HepG2 (cell line): ENCODE measurements at regions not wholly inside any gene's neighbourhood (a gene's known extent, or its start where the extent isn't known, plus 50 kb on each side); places are given as distances from the start of the nearest gene placed in this dataset.

Experiments
- BATF2 ChIP-seq: sonication (generic); formaldehyde crosslinking; IDR thresholded peaks from 2 replicates; pipeline ENCODE4 v1.8.0; 2022; ENCODE audit warnings: mild to moderate bottlenecking, missing genetic modification reagents, moderate library complexity
- CBX1 ChIP-seq: IDR thresholded peaks from one replicate; pipeline ENCODE4 v1.6.1; 2016; ENCODE audit warnings: antibody characterized with exemption, low read depth
- CC2D1A ChIP-seq: sonication (generic); formaldehyde crosslinking; IDR thresholded peaks from 2 replicates; pipeline ENCODE4 v1.8.1; 2023; ENCODE audit warnings: mild to moderate bottlenecking, missing genetic modification reagents
- ESRRA ChIP-seq: sonication (generic); formaldehyde crosslinking; IDR thresholded peaks from 2 replicates; pipeline ENCODE4 v1.5.1; 2020; ENCODE audit warnings: mild to moderate bottlenecking, low read depth, missing genetic modification reagents
- GLI4 ChIP-seq: sonication (generic); formaldehyde crosslinking; IDR thresholded peaks from 2 replicates; pipeline ENCODE4 v1.5.1; 2020; ENCODE audit warnings: missing genetic modification reagents, mild to moderate bottlenecking, moderate library complexity, borderline replicate concordance
- HIVEP1 ChIP-seq: sonication (generic); formaldehyde crosslinking; IDR thresholded peaks from 2 replicates; pipeline ENCODE4 v1.4.0; 2020; ENCODE audit warnings: mild to moderate bottlenecking, missing genetic modification reagents
- HNRNPUL1 ChIP-seq: fragments of 200-400 bp; formaldehyde crosslinking; IDR thresholded peaks from 2 replicates; pipeline ENCODE4 v1.6.1; 2017; ENCODE audit warnings: low read depth, mild to moderate bottlenecking, low read length, moderate library complexity
- KAT2B ChIP-seq: fragments of 150-350 bp; IDR thresholded peaks from 2 replicates; pipeline ENCODE4 v1.6.1; 2014; ENCODE audit warnings: low read depth, low read length, borderline replicate concordance
- KDM2A ChIP-seq: sonication (generic); formaldehyde crosslinking; IDR thresholded peaks from 2 replicates; pipeline ENCODE4 v1.4.0; 2020; ENCODE audit warnings: low read depth, missing genetic modification reagents, borderline replicate concordance
- MEF2D ChIP-seq: sonication (generic); formaldehyde crosslinking; IDR thresholded peaks from 2 replicates; pipeline ENCODE4 v1.5.1; 2020; ENCODE audit warnings: mild to moderate bottlenecking, missing genetic modification reagents
- MIER2 ChIP-seq: IDR thresholded peaks from 2 replicates; pipeline ENCODE4 v1.6.1; 2016; ENCODE audit warnings: missing biosample characterization, missing genetic modification reagents
- PHB2 ChIP-seq: fragments of 450-650 bp; IDR thresholded peaks from 2 replicates; pipeline ENCODE4 v1.6.1; 2018; ENCODE audit not compliant: partially characterized antibody
- POGZ ChIP-seq: sonication (generic); formaldehyde crosslinking; IDR thresholded peaks from 2 replicates; pipeline ENCODE4 v1.4.0; 2020; ENCODE audit warnings: mild to moderate bottlenecking, missing genetic modification reagents
- PPARG ChIP-seq: conservative IDR thresholded peaks from 2 replicates; pipeline ENCODE4 v1.6.1; 2016; ENCODE audit warnings: missing biosample characterization, missing genetic modification reagents
- RAD51 ChIP-seq: fragments of 450-650 bp; IDR thresholded peaks from 2 replicates; pipeline ENCODE4 v1.6.1; 2016; ENCODE audit warnings: borderline replicate concordance
- RXRB ChIP-seq: IDR thresholded peaks from 2 replicates; pipeline ENCODE4 v1.6.1; 2016; ENCODE audit warnings: borderline replicate concordance, missing genetic modification reagents, missing compliant biosample characterization
- SNAPC5 ChIP-seq: sonication (generic); formaldehyde crosslinking; IDR thresholded peaks from 2 replicates; pipeline ENCODE4 v1.8.1; 2023; ENCODE audit warnings: mild to moderate bottlenecking, missing genetic modification reagents, borderline replicate concordance
- THAP9 ChIP-seq: sonication (generic); formaldehyde crosslinking; IDR thresholded peaks from 2 replicates; pipeline ENCODE4; 2020; ENCODE audit warnings: missing genetic modification reagents, mild to moderate bottlenecking, borderline replicate concordance
- ZBTB2 ChIP-seq: sonication (generic); formaldehyde crosslinking; IDR thresholded peaks from 2 replicates; pipeline ENCODE4 v1.8.0; 2022; ENCODE audit warnings: low read depth, missing genetic modification reagents
- ZFP1 ChIP-seq: IDR thresholded peaks from 2 replicates; pipeline ENCODE4 v1.6.1; 2016
- ZNF382 ChIP-seq: sonication (generic); formaldehyde crosslinking; IDR thresholded peaks from 2 replicates; pipeline ENCODE4 v1.5.0; 2020; ENCODE audit warnings: missing genetic modification reagents, mild to moderate bottlenecking, borderline replicate concordance
- ZNF460 ChIP-seq: sonication (generic); formaldehyde crosslinking; IDR thresholded peaks from 2 replicates; pipeline ENCODE4 v1.5.1; 2020; ENCODE audit warnings: missing genetic modification reagents, mild to moderate bottlenecking, borderline replicate concordance
- ZNF513 ChIP-seq: sonication (generic); formaldehyde crosslinking; conservative IDR thresholded peaks from 2 replicates; pipeline ENCODE4 v1.5.0; 2020; ENCODE audit warnings: missing genetic modification reagents
- ZNF605 ChIP-seq: sonication (generic); formaldehyde crosslinking; IDR thresholded peaks from 2 replicates; pipeline ENCODE4 v1.8.0; 2022; ENCODE audit warnings: mild to moderate bottlenecking, missing genetic modification reagents
- ZNF7 ChIP-seq: IDR thresholded peaks from 2 replicates; pipeline ENCODE4 v1.6.1; 2016; ENCODE audit warnings: missing biosample characterization, missing genetic modification reagents
- ZNF766 ChIP-seq: sonication (generic); formaldehyde crosslinking; IDR thresholded peaks from 2 replicates; pipeline ENCODE4 v1.5.0; 2020; ENCODE audit warnings: missing genetic modification reagents, borderline replicate concordance
- ZNF775 ChIP-seq: sonication (generic); formaldehyde crosslinking; IDR thresholded peaks from 2 replicates; pipeline ENCODE4 v1.4.0; 2020; ENCODE audit warnings: missing genetic modification reagents, mild to moderate bottlenecking, moderate library complexity, borderline replicate concordance

DNA sequence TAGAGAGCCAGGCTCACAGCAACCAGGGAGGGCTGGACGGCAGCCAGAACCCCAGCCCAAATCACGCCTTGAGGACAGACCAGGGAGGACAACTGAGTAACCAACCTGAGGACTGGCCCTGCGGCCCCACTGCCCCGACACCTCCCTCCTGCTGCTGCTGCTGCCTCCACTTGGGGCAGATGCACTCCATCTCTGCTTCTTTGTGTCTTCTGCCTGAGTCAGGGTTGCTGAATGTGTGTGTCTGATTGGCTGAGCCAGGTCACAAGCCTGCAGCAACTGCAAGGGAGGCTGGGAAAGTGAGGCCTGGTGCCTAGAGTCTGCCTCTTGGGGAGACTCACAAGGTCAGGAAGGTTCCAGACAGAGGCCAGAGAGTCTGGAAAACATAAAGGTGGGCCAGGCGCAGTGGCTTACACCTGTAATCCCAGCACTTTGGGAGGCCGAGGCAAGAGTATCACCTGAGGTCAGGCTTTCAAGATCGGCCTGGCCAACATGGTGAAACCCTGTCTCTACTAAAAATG lies 83.4 kb downstream of the ZFP36L2 start (continued):
- TF ChIP-seq ZBTB2 (CRISPR knock-in tag), result no peak
- TF ChIP-seq HNRNPUL1, result no peak
- 0 out of 2 replicates have a peak, but pooled peaks have one; percentile 36 for TF ChIP-seq ESRRA (CRISPR knock-in tag)
- no peak for TF ChIP-seq CC2D1A (CRISPR knock-in tag)
- no peak for TF ChIP-seq SNAPC5 (CRISPR knock-in tag)
- TF ChIP-seq PPARG (CRISPR knock-in tag), result no peak
- no peak for TF ChIP-seq GLI4 (CRISPR knock-in tag)
- no peak for TF ChIP-seq MIER2 (CRISPR knock-in tag)
- no peak for TF ChIP-seq ZNF382 (CRISPR knock-in tag)
- no peak for TF ChIP-seq ZFP1 (CRISPR knock-in tag)
- peak; percentile 31; the same call in 1 of the 2 replicates for TF ChIP-seq KDM2A (CRISPR knock-in tag)
- TF ChIP-seq ZNF460 (CRISPR knock-in tag), result no peak
- no peak for TF ChIP-seq ZNF7 (CRISPR knock-in tag)
- no peak for TF ChIP-seq THAP9 (CRISPR knock-in tag)
- TF ChIP-seq BATF2, result no peak
- TF ChIP-seq RAD51, result peak; percentile 48
- no peak for TF ChIP-seq ZNF775 (CRISPR knock-in tag)
- no peak for TF ChIP-seq MEF2D (CRISPR knock-in tag)
- no peak for TF ChIP-seq KAT2B
- TF ChIP-seq POGZ (CRISPR knock-in tag), result peak; percentile 90
- TF ChIP-seq HIVEP1, result no peak
- TF ChIP-seq PHB2, result no peak
- TF ChIP-seq RXRB (CRISPR knock-in tag), result peak; percentile 27; the same call in 1 of the 2 replicates
- TF ChIP-seq ZNF766 (CRISPR knock-in tag), result no peak
- no peak for TF ChIP-seq CBX1
- no peak for TF ChIP-seq ZNF605
- TF ChIP-seq ZNF513 (CRISPR knock-in tag), result no peak
